Osteoblast (primary cell): ENCODE measurements at regions not wholly inside any gene's neighbourhood (a gene's known extent, or its start where the extent isn't known, plus 50 kb on each side); places are given as distances from the start of the nearest gene placed in this dataset.
A peak's percentile ranks its signal among the peaks of the same experiment; 100 is the strongest.

Experiments
- DNase-seq: peaks from one replicate; pipeline ENCODE4 v3.0.0; 2011; ENCODE audit warnings: low spot score, mixed read lengths; ENCODE audit not compliant: insufficient read length; ENCODE audit errors: missing footprints
- H2AFZ ChIP-seq: 2 replicates; pipeline ENCODE4 v1.6.0; 2011; ENCODE audit warnings: mild to moderate bottlenecking, low read length
- H3K27ac ChIP-seq: 2 replicates; pipeline ENCODE4 v1.5.1; 2011; ENCODE audit warnings: mild to moderate bottlenecking, low read depth, low read length, moderate library complexity
- H3K27me3 ChIP-seq: 2 replicates; pipeline ENCODE4 v1.6.0; 2012; ENCODE audit warnings: mild to moderate bottlenecking, control low read depth, inconsistent platforms, low read length, moderate library complexity; ENCODE audit not compliant: insufficient read depth
- H3K36me3 ChIP-seq: 2 replicates; pipeline ENCODE4 v1.5.1; 2011; ENCODE audit warnings: mild to moderate bottlenecking, low read length, control low read depth, moderate library complexity; ENCODE audit not compliant: insufficient read depth
- H3K4me1 ChIP-seq: 2 replicates; pipeline ENCODE4 v1.5.1; 2011; ENCODE audit warnings: mild to moderate bottlenecking, low read length, control low read depth, moderate library complexity; ENCODE audit not compliant: insufficient read depth
- H3K4me2 ChIP-seq: 2 replicates; pipeline ENCODE4 v1.6.0; 2011; ENCODE audit warnings: mild to moderate bottlenecking, low read length; ENCODE audit not compliant: insufficient read depth
- H3K4me3 ChIP-seq: fragments of 200-600 bp; sonication (generic); 3 replicates; pipeline ENCODE4 v1.5.1; 2012; ENCODE audit warnings: mild to moderate bottlenecking, low read length, inconsistent platforms; ENCODE audit not compliant: insufficient read depth
- H3K79me2 ChIP-seq: 2 replicates; pipeline ENCODE4 v1.6.0; 2012; ENCODE audit warnings: mild to moderate bottlenecking, low read length, control low read depth, inconsistent platforms; ENCODE audit not compliant: insufficient read depth
- H3K9me3 ChIP-seq: 2 replicates; pipeline ENCODE4 v1.5.1; 2011; ENCODE audit warnings: low read depth, low read length, control low read depth
- H4K20me1 ChIP-seq: 2 replicates; pipeline ENCODE4 v1.6.0; 2012; ENCODE audit warnings: mild to moderate bottlenecking, low read length, control low read depth; ENCODE audit not compliant: insufficient read depth
- TF ChIP-seq, protein P1 (sequence below): IDR thresholded peaks from 2 replicates; pipeline ENCODE4 v1.5.1; 2011; ENCODE audit warnings: mild to moderate bottlenecking, low read depth, low read length, moderate library complexity; ENCODE audit errors: extremely low read depth

DNA sequence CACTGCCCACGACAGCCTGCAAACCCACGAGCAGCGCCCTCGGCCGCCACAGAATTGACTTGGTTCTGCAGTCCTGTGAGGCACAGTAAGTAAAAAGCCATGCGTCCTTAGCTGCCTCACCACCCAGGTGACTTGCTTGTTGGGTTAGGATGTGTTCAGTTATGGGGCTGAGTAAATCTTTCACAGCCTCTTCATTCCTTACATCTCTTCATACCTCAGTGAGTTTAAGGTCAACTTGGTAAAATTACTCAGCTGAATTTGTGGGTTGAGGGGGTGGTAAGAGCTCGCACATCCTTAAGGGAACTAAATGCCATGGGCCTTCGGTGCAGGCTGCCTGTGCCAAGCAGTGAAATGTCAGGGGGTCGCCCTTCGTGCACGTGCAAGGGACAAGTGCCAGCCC is 165.2 kb upstream of the ALKAL2 start:
- Histone ChIP-seq H3K4me2 (no peak overlapping the region), H3K36me3 (no peaks in the 10 kb centered on the region), H3K27ac (no peak overlapping the region), H3K4me3 (no peak overlapping the region), H2AFZ (no peak overlapping the region), H3K9me3 (no peaks in the 10 kb centered on the region), H3K79me2 (no peaks in the 10 kb centered on the region), H3K27me3 (no peaks in the 10 kb centered on the region), H3K4me1 (no peaks in the 10 kb centered on the region), H4K20me1 (no peaks in the 10 kb centered on the region)
- DNase-seq = no peak
- TF ChIP-seq, protein P1, sequence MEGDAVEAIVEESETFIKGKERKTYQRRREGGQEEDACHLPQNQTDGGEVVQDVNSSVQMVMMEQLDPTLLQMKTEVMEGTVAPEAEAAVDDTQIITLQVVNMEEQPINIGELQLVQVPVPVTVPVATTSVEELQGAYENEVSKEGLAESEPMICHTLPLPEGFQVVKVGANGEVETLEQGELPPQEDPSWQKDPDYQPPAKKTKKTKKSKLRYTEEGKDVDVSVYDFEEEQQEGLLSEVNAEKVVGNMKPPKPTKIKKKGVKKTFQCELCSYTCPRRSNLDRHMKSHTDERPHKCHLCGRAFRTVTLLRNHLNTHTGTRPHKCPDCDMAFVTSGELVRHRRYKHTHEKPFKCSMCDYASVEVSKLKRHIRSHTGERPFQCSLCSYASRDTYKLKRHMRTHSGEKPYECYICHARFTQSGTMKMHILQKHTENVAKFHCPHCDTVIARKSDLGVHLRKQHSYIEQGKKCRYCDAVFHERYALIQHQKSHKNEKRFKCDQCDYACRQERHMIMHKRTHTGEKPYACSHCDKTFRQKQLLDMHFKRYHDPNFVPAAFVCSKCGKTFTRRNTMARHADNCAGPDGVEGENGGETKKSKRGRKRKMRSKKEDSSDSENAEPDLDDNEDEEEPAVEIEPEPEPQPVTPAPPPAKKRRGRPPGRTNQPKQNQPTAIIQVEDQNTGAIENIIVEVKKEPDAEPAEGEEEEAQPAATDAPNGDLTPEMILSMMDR = no peak

- no peak overlapping the region for H3K4me2 ChIP-seq
- no peaks in the 10 kb centered on the region for H3K27me3 ChIP-seq
- no peaks in the 10 kb centered on the region for H3K4me1 ChIP-seq
- TF ChIP-seq, protein P1 = no peak
- H3K79me2 ChIP-seq = no peaks in the 10 kb centered on the region
- no peaks in the 10 kb centered on the region for H4K20me1 ChIP-seq
- no peaks in the 10 kb centered on the region for H3K9me3 ChIP-seq
- H2AFZ ChIP-seq = no peak overlapping the region
- H3K36me3 ChIP-seq = no peaks in the 10 kb centered on the region
- H3K27ac ChIP-seq = no peak overlapping the region
- no peak overlapping the region for H3K4me3 ChIP-seq
- DNase-seq = no peak
Measured at GRCh38 chr2:451495-451894, 163.6 kb upstream of the ALKAL2 start.

GRCh38 chr2:449246-450067 is 161.6 kb upstream of the ALKAL2 start:
- H3K4me1 ChIP-seq = no peaks in the 10 kb centered on the region
- H3K4me3 ChIP-seq = no peak overlapping the region
- H2AFZ ChIP-seq = no peak overlapping the region
- H3K4me2 ChIP-seq = no peak overlapping the region
- H3K79me2 ChIP-seq = no peaks in the 10 kb centered on the region
- H3K9me3 ChIP-seq = no peaks in the 10 kb centered on the region
- H3K27me3 ChIP-seq = no peaks in the 10 kb centered on the region
- H3K36me3 ChIP-seq = no peaks in the 10 kb centered on the region
- no peak for DNase-seq
- TF ChIP-seq, protein P1 = no peak
- H3K27ac ChIP-seq = no peak overlapping the region
- H4K20me1 ChIP-seq = no peaks in the 10 kb centered on the region

GRCh38 chr2:447902-448665 is 160.2 kb upstream of the ALKAL2 start:
- H3K27ac ChIP-seq = no peak overlapping the region

More at GRCh38 chr2:447902-448665, 160.2 kb upstream of the ALKAL2 start:
- peak; percentile 68 for DNase-seq
- no peaks in the 10 kb centered on the region for H3K4me1 ChIP-seq
- H3K4me3 ChIP-seq = no peak overlapping the region
- TF ChIP-seq, protein P1 = no peak
- H3K27me3 ChIP-seq = no peaks in the 10 kb centered on the region
- H3K79me2 ChIP-seq = no peaks in the 10 kb centered on the region
- no peak overlapping the region for H2AFZ ChIP-seq
- H3K9me3 ChIP-seq = no peaks in the 10 kb centered on the region
- no peak overlapping the region for H3K4me2 ChIP-seq
- H4K20me1 ChIP-seq = no peaks in the 10 kb centered on the region
- no peaks in the 10 kb centered on the region for H3K36me3 ChIP-seq
